DOHH2 (cell line): ENCODE measurements at regions not wholly inside any gene's neighbourhood (a gene's known extent, or its start where the extent isn't known, plus 50 kb on each side); places are given as distances from the start of the nearest gene placed in this dataset.

Source experiments
- CTCF ChIP-seq: fragments of 200-600 bp; sonication (generic); IDR thresholded peaks from one replicate; pipeline ENCODE4 v1.5.1; 2014; ENCODE audit warnings: antibody characterized with exemption, mild to moderate bottlenecking, low read depth, low read length; ENCODE audit not compliant: poor library complexity, severe bottlenecking
- EZH2phosphoT487 ChIP-seq: fragments of 200-600 bp; sonication (generic); IDR thresholded peaks from 2 replicates; pipeline ENCODE4 v1.6.1; 2017; ENCODE audit warnings: borderline replicate concordance, mild to moderate bottlenecking, antibody characterized with exemption, low read length, moderate library complexity, mixed read lengths

DNA sequence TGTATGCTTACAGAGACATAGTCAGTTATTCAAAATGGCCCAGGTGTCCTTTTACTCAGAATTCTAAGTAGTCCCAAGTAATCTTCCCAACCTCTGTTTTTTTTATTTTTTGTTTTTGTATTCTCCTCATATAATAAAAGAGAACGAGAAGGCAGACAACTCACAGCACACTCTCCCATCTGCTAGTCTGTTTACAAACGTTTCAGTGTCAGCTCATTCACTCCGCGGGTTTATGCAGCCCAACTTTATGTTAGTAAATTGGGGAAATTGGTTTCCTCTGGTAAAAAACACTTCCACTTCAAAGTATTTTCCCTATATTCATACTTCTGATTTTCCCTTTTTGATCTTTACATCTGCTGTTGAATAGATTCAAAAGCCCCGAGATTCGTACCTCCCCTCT is 347.2 kb downstream of the EFNA5 start:
- no peak for TF ChIP-seq EZH2phosphoT487
- no peak for TF ChIP-seq CTCF
